ENCODE measurements at regions not wholly inside any gene's neighbourhood (a gene's known extent, or its start where the extent isn't known, plus 50 kb on each side); places are given as distances from the start of the nearest gene placed in this dataset.

- DNase-seq = no peak
Measured at GRCh38 chr10:126851414-126852108, 53.7 kb upstream of the DOCK1 start.

DNA sequence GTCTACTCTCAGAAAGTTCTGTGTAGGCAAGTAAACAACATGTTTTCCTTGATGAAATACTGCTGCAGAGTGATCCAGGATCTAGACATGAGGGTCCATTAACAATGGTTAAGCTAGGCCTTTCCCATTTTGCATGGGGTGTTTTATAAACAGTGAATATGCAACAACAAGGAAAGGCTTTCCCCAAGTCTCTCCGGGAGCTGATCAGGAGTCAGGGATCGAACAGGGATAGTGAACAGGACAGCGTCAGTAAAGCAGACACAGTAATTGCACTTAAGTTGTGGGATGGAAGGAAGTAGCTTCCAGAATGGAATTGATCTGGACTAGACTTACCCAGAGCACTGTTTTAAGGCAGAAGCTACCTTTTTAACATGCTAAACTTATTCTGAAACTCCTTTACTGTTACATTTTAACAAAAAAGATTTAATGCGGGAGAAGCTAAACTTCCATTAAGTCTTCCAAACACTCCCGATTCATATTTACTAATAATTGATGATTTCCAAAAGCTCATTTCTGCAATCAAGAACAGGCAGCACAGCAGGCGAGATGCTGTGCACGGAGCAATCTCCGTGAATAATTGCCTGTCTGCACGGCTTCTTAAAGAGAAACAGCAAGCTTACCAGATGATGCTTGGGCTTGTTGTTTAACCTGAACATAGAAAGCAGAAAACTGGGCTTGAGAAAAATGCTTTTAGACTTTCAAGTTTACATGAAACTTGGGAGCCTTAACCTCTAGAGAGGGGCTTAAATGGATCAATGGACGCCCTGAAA lies 50.3 kb upstream of the DOCK1 start:
- no peak for DNase-seq
